ENCODE measurements at regions not wholly inside any gene's neighbourhood (a gene's known extent, or its start where the extent isn't known, plus 50 kb on each side); places are given as distances from the start of the nearest gene placed in this dataset.

GRCh38 chr9:80586786-80587330 lies 1015.1 kb downstream of the TLE4 start:
- no peak for DNase-seq

DNA sequence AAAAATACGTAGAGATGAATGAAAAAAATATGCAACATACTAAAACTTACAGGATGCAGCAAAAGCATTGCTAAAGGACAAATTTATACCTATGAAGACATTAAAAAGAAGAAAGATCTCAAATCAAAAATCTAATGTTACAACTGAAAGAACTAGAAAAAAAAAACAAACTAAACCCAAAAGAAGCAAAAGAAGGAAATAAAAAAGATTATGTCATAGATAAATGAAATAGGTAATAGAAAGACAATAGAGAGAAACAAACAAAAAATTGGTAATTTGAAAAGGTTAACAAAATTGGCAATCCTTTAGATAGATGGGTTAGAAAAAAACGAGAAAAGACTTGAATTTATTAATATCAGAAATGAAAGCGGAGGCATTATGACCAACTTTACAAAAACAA lies 1000.2 kb downstream of the TLE4 start:
- DNase-seq = no peak

- no peak for DNase-seq
These were observed 997.5 kb downstream of the TLE4 start for GRCh38 chr9:80569236-80569635.

GRCh38 chr9:80561526-80561925 lies 989.8 kb downstream of the TLE4 start:
- DNase-seq = no peak

DNA sequence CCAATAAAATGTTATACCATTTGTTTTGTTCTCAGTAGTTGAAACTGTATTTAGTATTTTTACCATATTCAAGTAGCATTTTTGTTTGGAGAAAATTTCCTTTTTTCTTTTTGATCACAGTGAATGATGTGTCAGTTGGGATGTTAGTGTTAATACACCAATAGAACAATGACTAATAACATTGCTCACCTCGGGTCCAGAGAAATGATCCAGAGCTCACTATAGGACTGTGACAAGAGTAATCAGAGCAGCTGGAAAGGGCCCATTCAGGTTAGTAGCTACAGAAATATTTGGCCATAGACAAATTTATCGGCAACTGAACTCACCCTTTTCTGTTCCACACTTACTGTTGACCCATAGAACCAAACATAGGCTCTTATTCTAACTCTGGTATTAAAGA lies 989.2 kb downstream of the TLE4 start:
- no peak for DNase-seq

GRCh38 chr9:80557256-80557655 lies 985.5 kb downstream of the TLE4 start:
- no peak for DNase-seq

GRCh38 chr9:80556631-80557030 lies 984.9 kb downstream of the TLE4 start:
- no peak for DNase-seq

DNA sequence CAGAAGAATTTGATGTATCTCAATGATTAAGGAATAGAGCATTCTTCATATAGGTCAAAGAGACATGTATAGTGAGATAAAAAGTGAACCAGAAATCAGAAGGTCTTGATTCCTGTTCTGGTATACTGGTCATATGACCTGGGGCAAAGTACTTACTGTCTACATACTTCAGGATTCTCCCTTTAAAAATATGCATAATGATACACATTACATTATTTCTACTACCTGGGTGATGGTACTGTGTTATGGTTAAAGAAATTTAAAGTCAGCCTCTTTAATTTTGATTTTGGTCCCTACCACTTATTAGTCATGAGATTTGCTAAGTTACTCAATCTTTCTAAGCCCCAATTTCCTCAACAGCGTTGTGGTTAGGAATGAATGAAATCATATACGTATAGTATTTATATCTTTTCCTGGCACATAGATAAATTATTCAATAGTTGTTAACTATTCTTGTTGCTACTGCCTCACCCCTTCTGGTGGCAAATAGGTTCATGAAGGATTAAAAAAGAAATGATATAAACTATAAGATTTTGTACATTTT lies 984.1 kb downstream of the TLE4 start:
- no peak for DNase-seq

- DNase-seq = no peak
These were observed 983.1 kb downstream of the TLE4 start for GRCh38 chr9:80554856-80555255.

DNA sequence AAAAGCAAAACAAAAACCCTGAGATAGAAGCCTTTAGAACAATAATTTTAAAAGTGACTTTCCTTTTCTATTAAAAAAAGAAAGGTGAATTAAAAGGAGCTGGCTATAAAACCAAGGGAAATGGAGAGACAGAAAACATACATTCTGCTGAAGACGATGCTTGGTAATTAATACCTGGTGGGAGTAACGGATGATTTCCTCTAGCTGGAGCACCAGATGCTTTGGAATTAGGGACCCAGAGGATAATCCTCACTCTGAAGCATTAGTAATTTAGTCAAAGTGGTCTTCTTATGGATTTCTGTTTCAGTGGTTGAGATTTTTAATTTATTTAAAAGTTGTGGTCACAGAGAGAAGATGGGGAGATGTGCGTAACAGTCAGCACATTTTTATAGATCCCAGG lies 982.5 kb downstream of the TLE4 start:
- no peak for DNase-seq

DNA sequence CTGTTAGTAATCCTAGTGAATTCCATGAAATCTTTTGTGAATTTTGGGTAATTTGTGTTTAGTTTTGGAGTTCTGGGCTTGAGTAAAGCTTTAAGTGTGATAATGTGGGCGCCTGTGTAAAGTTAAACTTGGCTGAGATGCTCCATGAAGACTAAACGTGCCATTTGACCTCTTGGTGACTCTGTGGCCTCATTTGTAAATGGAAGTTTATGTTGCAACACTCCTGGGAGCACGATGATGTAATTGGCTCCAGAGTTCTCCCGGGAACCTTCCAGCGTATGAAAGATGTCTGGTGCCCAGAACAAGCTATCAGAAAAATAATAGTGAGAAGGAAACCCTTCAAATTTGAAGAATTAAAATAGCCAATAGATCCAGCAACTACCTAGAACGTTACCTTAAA lies 981.2 kb downstream of the TLE4 start:
- no peak for DNase-seq

DNA sequence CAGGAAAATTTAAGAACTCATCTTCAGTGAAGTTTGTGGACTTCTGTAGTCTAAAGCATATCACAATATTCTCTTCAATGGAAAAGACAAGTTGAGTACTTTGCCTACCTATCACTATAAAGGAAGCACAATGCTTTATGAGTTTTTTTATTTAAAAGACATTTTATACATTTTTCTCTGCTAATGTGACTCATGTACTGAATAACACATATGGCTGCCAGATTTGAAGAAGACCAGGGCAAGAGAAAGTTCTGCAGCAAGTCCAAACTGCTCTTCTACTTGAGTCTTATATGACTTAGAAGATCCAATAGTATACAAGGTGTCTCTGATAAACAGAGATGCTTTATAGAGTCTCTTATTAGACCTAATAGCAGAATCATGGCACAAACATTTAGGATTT lies 978.4 kb downstream of the TLE4 start:
- DNase-seq = no peak

GRCh38 chr9:80547613-80548012 lies 975.8 kb downstream of the TLE4 start:
- no peak for DNase-seq

GRCh38 chr9:80540387-80540786 lies 968.6 kb downstream of the TLE4 start:
- DNase-seq = no peak

DNA sequence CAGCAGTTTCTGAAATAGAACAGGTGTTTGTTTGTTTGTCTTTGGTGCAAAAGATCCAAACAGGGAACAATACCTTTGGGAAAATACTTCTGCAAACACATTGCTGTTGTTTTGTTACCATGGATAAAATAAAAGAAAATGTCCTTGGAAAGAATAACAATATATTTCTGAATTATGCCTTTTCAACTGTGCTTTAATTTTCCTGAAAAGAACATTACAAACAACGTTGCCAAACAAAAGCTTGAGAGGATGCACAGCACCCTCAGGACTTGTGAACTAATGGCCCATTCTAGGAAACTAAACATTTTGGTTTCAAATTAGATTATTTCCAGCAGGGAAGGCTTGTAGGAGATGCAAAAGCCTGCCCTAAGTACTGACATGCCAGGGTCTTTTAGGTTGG lies 967.2 kb downstream of the TLE4 start:
- no peak for DNase-seq

DNA sequence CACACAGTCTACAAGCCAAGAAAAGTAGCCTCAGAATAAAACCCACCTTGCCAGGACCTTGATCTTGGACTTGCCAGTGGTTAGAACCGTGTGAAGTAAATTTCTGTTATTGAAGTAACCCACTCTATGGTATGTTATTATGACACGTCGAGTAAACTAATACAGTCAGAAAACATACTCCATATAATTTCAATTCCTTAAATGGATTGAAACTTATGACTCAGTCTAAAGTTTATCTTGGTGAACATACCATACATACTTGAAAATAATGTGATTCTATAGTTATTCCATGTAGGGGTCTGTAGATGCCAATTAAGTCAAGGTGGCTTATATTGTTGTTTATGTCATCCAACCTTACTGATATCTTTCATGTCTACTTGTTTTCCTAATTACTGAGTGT lies 950.7 kb downstream of the TLE4 start:
- DNase-seq = no peak

DNA sequence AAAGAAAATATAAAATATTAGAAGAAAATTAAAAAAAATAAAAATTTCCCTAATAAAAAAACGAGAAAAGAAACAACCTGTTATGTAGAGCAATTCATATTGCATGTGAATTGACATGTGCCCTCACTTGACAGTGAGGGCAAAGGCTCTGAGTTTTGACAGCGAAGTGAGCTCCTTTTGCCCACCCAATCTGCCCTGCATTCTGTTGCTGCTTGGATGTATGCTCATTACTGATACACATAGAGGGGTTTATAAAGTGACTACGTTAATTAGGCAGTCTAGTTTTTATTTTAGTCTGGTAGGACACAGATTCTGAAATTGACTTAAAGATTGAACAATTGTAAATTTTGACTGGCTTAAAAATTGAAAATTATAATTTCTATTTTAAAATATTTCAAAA lies 949.4 kb downstream of the TLE4 start:
- DNase-seq = no peak

- no peak for DNase-seq
These were observed 948.5 kb downstream of the TLE4 start for GRCh38 chr9:80520231-80520630.

- no peak for DNase-seq
These were observed 946.7 kb downstream of the TLE4 start for GRCh38 chr9:80518441-80518840.

DNA sequence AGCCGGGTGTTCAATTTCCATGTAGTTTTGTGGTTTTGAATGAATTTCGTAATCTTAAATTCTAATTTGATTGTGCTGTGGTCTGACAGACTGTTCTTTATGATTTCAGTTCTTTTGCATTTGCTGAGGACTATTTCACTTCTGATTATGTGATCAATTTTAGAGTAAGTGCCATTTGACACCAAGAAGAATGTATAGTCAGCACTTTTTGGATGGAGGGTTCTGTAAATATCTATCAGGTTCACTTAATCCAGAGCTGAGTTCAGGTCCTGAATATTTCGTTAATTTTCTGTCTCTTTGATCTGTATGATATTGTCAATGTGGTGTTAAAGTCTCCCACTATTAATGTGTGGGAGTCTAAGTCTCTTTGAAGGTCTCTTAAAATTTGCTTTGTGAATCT lies 944.9 kb downstream of the TLE4 start:
- DNase-seq = no peak

GRCh38 chr9:80509358-80509757 lies 937.6 kb downstream of the TLE4 start:
- no peak for DNase-seq

DNA sequence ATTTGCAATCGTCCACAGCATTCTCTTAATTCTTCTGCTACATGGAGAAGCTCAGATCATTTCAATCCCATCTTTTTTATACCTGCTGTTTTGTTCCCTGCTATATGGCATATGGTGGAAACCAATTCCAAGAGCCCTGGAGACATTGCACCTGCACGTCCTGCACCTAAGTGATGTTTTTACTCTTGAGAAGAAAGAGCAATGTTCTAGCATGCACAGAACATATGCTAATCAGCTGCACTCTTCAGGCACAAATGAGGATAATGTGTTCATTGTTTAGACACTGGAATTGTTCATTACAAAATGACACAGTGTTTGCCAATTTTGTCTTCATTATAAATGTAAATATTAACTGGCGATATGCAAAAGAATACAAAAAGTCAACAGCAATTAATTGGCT lies 935.8 kb downstream of the TLE4 start:
- DNase-seq = no peak

DNA sequence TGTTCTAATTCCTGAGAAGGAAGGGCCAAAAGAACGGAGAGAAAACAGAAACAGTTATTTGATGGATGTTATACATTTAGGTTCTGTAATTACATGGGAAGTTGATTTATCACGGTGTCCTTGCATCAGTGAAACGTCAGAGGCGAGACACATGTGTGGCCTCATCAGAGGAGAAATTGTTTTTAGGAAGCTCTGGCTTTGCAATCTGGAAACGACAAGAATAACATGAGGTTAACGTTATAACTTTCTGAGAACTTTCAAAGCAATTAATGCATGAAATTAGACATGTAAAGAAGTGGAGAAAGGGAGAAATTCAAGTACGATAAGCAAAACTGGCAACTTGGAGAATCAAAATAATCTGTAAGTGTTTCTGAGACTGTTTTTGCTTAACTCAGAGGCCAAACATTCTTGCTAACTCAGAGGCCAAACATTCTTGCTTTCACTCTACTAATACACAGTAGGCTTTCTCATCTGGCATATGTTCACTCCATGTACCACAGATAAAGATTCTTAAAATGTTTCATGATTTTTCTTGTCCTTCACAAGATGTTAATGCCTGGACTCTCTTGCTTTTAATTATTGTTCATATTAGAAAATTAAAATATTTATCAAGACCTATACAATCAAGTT lies 933.0 kb downstream of the TLE4 start:
- no peak for DNase-seq

GRCh38 chr9:80503671-80504281 lies 932.0 kb downstream of the TLE4 start:
- no peak for DNase-seq

GRCh38 chr9:80502306-80502705 lies 930.5 kb downstream of the TLE4 start:
- DNase-seq = no peak
